ENCODE measurements at regions not wholly inside any gene's neighbourhood (a gene's known extent, or its start where the extent isn't known, plus 50 kb on each side); places are given as distances from the start of the nearest gene placed in this dataset.
"Not testable (repeated sequence)": the region's sequence is repeated elsewhere in the genome, so short reads cannot be mapped to it uniquely, and the experiment has no call there.

DNA sequence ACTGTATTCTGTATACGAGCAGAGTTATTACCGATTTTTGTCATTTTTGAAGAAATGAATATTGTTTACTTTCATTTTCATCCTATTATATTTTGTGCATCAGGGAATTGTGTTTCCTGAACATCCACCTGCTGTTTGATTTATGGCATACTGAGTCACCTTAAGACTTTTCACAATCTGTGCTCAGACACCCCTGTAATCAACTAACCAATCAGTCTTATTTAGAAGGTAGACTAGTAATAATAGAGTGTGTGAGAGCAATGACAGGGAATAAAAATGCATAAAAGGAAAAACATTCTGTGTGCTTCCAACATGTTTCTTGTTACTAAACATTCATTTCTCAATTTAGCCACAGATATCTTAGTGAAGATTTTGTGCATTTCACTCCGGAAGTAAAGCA is 1413.6 kb upstream of the ACO1 start:
- no peak for DNase-seq

DNA sequence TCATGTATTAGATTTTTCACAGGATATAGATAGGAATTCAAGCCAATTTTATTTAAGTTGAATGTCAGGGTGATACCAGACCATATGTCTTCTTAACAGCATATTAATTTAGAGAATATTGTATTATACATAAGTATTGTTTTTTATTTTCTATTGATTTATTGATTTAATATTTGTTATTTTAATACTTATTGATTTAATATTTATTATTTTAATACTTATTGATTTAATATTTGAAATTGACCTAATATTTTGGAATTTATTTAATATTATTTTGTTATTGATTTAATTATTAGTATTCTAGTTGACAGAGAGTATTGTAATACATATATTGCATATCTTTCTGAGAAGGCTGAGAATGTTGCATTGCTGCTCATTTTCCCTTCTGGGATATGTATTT is 1411.8 kb upstream of the ACO1 start:
- DNase-seq, result no peak

DNA sequence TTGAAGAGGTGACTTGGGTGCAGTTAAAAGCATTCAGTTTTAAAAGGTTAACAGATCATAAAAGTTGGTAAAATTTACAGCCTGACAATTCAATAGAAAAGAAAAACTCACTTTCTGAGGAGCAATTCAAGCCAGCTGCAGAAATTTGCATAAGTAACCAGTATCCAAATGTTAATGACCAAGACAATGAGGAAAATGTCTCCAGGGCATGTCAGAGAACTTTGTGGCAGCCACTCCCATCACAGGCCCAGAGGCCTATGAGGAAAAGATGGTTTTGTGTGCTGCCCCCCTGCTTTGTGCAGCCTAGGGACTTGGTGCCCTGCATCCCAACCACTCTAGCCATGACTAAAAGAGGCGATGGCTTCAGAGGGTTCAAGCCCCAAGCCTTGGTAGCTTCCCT is 1406.5 kb upstream of the ACO1 start:
- no peak for DNase-seq

DNA sequence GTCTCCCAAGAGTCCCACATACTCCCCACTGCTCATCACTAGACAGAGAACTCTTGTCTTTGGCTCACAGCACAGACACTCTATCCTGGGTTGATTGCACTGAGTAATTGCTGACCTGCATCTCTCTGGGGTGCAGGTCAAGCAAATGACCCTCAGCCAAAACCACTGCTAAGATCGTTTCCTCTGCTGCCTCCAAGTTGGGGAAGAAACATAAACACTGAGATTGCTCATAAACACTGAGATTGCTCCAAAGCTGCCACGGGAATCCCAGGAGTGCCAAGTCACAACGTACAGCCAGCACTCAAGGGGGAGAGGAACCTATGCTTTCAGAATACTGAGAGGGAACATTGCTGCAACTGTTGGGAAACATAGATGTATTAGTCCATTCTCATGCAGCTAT is 1402.1 kb upstream of the ACO1 start:
- DNase-seq, result no peak

DNA sequence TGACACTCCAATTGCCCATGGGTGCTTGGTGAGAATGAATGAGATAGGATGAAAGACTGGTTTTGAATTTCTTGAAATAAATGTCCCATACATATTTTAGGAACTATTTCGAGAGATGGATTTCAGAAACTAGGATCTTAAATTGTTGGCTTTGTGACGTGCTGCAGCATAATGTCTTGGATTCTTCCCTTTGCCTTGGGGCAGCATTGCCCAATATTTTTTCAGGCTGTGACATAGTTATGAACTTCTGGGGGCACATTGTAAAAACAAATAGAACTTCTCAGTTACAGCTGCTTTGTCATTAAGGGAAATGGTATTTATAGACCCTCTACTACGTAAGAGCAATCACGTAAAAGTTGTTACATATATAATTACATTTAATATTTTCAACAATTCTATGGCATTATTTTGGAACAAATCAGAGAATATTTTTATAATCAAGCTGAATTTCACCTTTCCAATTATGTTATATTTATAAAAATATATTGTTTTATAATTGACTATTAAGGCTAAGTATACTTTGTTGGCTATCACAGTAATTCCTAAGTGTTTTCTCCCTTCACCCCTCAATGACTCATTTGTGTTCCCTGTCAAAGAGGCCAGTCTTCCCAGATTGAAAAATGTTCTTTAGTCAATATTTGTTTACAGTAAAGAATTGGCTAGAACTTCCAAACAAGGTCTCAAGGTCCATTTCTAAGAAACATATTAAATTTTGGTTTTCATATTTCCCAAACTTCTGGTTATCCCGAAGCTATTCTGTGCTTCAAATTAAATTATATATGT is 1388.3 kb upstream of the ACO1 start:
- no peak for DNase-seq

DNA sequence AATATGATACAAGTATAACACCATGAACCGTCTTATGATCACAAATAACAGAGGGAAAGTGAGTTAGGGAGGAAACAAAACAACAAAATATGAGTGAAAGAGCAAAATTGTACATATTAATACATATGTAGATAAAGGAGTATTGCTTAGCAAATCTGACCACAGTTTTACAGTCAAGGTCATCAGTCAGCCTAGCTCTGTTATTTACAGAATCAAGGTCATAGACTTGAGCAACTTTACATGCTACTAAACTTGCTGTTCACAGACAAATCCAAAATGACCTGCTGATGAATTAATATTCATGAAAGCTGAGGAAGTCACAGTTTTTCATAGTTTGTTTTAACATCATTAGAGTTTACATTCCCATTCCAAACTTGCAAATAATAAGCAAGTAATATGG is 1387.7 kb upstream of the ACO1 start:
- DNase-seq, result no peak

DNA sequence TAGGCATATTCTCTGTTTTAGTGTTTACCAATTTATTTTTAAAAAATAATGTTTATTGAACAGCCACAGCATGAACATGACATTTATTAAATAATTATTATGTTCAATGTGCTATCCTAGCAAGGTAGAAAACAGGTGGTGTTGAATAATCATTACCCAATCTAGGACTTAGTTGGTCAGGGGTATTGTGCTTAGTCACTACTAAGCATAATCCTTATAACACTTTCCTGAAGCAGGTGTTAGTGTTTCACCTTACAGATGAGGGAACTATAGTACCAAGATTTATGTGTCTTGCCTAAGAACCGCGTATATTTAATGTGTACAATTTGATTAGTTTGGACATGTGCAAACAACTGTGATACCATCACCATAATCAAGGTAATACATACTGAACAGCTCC is 1387.2 kb upstream of the ACO1 start:
- DNase-seq, result no peak

DNA sequence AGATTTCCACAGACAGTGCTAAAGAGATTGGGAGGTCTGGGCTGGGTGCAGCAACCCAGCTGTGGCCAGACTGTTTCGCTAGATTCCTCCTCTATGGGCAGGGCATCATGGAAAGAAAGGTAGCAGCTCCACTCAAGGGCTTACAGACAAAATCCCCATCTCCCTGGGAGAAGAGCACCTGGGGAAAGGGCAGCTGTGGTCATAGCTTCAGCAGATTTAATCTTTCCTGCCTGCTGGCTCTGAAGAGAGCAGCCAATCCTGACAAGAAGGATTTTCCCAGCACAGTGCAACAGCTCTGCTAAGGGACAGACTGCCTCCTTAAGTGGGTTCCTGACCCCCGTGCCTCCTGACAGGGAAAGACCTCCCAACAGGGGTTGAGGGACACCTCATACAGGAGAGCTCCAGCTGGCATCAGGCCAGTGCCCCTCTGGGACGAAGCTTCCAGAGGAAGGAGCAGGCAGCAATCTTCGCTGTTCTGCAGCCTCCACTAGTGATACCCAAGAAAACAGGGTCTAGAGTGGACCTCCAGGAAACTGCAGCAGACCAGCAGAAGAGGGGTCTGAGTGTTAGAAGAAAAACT is 1379.3 kb upstream of the ACO1 start:
- no peak for DNase-seq

DNA sequence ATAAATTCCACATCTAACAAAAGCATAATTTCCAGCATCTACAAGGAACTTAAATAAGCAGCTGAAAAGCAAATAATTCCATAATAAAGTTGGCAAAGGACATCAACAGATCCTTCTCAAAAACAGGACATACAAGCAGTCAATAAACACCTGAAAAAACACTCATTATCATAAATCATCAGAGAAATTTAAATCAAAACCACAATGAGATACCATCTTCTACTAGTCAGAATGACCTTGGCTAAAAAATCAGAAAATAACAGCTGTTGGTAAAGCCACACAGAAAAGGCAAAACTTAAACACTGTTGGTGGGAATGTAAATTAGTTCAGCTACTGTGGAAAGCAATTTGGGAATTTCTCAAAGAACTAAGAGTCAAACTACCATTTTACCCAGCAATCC is 1371.1 kb upstream of the ACO1 start:
- DNase-seq, result no peak

DNA sequence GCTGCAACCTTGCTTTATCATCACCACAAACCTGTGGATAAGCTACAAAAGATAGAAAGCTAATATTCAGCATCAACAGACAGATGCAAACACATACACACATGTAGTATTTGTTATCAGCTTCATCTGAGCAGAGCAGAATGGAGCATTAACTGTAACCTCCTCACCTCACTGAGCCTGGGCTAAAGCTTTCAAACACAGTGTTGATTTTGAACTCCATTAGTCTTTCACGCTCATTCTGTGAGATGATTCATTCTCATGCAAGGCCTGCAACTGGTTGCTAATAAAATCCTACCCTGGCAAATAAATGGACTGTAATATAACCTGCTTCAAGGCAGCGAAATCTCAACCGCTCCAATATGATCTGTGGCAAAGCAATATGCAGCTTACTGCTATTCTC is 1360.6 kb upstream of the ACO1 start:
- no peak for DNase-seq

DNA sequence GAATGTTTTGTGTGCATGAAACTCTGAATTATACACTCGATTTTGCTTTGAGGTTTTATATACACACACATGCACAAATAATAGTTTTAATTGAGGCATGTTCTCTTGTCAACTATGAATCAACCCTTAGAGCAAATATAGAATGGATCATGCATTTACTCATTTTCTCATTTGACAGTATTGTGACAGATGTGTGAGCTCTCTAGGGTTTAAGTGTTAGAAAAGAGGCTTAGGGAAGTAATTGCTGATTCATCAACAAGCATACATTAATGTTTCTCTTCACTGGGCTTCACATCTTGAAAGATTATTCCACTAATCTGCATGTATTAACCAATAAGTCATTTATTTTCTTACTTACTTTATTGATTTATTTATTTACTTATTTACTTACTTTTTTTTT is 1356.8 kb upstream of the ACO1 start:
- no peak for DNase-seq

DNA sequence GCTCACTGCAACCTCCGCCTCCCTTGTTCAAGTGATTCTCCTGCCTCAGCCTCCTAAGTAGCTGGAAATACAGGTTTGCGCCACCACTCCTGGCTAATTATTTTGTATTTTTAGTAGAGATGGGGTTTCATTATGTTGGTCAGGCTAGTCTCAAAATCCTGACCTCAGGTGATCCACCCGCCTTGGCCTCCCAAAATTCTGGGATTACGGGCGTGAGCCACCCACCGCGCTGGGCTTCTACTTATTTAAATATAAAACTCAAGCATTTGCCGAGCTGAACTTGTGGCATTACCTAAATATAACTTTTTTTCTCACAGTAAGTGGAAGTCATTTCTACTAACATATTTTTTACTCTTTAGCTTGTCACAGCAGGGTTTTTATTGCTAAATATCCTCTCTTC is 1356.3 kb upstream of the ACO1 start:
- DNase-seq, result no peak

DNA sequence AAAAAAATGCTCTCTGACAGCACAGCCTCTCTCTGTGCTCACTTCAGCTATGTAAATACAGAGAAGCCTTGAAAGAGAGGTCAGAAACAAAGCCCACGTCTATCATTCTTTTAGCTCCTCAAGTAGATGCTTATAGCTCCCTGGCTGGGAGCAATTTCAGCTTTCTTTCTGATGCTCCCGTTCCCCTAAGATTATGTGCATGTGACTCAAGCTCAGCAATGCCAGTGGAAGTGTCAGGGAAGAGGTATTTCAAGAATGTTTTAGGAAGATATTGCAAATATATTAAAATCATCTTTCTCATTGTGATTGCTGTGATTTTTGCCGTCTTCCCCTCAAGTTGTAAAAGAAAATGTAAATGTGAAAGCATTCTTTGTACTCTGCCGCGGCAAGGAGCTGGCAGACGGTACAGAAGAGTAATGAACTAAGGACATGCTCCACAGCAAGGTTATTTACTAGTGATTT is 1353.7 kb upstream of the ACO1 start:
- DNase-seq, result peak; percentile 21

DNA sequence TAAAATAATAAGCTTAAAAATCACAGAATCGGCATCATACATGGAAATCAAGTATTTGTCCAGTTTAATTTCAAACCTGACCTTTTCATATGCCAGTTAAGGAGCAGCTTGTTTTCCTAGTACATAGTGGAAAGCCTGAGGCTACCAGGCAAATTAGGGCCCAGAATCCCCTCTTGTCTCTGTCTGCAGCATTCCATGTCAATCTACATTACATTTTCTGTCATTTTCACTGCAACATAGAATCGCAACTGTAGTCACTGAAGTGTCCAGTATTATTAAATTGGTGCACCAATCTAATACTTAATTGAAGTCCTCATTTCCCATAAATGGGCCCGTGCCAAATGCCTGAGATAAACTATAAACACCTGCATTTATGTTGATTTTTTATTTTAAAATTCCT is 1352.2 kb upstream of the ACO1 start:
- no peak for DNase-seq

DNA sequence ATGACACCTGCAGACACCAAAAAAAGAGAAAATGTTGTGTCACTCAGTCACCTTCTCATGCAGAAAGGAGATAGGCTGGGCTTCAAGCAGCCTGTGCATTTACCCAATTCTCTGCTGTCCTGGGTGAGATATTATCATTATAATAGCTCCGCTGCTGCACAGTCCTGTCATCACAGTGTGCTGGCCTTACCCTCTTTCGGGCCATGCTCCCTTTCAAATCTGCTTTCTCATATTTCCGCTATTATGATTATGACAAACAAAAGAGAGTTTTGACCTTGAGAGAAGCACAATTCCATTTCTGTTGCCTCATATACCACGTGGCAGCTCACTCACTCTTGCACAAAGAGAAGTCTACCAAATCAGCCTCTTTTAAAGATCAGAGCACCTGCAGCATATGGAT is 1350.1 kb upstream of the ACO1 start:
- no peak for DNase-seq

DNA sequence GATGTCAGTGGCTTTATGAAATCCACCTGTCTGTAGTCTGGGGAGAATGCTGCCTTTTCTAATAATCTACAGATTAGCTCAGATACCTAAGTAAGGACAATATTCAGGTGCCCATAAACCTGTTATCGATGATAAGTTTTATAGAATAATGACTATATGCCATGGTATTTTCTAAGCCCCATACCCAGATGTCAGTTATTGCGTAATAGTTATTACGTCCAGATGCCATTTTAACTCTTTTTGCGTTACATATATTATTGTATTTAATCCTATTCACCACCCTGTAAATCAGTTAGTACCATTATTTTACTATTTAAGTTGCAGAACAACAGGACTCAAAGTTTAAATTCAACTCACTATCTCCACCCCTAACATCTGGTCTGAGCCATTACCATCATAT is 1343.9 kb upstream of the ACO1 start:
- DNase-seq, result no peak

DNA sequence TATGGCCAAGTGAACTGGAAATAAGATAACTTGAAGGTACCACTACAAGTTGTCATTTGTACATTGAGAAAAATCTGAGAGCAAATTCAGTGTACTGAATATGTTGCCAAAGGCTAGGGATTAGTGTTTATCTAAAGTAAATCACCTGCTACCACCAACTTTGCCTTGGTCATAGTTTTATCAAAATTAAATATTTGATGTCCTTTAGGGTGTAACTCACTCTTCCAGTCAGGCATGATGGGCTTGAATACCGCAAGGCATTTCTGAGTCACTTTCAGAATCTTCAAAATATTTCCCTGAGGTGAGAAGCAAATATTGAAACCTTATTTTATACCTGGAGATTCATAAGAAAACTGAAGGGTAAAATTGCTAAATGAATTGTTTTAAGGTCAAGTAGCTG is 1338.6 kb upstream of the ACO1 start:
- DNase-seq, result no peak

DNA sequence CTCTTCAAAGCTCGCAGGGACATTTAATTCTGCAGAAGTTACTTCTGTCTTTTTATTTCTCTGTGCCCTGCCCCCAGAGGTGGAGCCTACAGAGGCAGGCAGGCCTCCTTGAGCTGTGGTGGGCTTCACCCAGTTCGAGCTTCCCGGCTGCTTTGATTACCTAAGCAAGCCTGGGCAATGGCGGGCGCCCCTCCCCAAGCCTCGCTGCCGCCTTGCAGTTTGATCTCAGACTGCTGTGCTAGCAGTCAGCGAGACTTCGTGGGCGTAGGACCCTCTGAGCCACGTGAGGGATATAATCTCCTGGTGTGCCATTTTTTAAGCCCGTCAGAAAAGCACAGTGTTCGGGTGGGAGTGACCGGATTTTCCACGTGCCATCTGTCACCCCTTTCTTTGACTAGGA is 1322.9 kb upstream of the ACO1 start:
- not testable (repeated sequence) for DNase-seq

DNA sequence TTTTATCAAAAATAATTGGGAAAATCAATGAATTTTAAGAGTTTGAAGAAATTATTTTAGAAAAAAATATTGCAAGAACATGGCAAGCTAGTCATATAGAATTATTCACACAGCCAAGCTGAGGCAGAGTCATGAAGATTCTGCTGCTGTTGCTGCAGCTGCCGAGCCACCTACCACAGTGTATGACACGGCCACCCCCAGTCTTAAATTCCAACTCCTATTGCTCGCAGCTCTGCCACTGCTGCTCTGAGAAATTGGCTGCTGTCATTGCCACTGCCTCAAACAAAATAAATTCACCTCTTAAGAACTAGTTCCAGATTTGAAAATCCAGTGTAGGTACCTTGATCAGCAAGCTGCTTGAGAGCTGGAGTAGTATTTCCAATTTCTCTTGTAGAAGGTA is 1318.8 kb upstream of the ACO1 start:
- DNase-seq, result no peak

DNA sequence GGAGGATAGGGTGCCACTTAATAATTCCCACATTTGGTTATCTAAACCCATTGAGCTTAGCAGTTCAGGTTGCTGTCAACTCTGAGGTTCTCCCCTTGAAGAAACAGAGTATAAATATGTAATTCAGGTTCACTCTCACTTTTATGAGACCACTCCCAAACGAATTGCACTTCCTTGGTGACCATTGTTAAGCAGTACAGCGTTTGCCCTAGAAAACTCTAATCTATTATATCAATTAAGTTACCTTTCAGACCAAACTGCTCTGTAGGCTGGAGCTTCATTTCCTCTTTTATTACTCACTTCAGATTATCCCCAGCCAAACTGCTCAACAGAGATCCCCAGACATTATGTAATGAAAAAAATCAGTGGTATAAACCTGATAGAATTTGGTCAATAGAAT is 1317.0 kb upstream of the ACO1 start:
- DNase-seq, result no peak

DNA sequence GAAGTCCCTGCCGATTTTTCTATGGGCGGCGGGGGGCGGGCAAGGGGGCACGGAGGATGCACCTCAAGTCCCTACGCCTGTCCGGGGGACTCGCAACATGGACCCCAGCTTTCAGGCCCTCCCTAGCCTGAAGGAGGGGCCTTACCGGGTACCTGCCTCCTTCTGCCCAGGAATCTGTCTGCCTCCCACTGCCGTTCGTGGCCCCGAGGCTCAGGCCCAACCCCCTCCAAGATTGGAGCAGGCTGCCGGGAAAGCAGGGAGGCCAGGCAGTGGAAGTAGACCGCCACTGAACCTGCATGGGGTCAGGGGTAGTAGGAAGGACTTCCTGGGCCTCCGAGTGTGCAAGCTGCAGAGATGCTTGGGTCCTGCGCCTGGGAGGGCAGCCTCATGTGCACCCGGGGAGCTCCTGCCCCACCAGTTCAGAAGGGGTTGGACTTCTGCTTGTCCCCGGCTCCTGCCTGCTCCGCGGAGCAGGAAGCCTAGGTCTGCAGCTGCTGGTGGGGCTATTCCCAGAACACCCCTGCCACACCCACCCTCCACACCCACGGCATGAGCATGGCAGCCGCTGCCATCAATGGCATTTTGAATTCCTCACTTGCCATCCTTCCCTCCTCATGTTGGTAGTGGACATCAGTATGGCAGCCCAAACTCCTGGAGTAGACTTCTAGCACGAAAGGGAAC is 1312.7 kb upstream of the ACO1 start:
- no peak for DNase-seq

DNA sequence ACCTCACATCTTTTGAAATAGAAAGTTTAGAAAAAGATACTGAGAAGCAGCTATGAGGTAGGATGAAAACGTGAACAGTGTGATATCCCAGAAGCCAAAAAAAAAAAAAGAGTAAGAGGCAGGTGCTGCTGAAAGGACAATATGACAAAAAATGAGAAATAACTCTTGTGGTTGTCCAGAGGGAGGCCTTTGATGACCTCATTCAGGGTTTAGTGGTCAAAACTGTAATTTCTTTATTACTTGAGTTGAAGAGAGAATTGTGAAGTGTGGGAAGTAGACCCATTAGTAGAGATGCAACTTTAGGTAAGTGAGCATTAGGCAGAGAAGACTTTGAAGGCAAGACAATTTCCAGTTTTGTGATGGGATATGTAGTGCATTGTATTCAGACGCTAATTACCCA is 1306.3 kb upstream of the ACO1 start:
- no peak for DNase-seq

DNA sequence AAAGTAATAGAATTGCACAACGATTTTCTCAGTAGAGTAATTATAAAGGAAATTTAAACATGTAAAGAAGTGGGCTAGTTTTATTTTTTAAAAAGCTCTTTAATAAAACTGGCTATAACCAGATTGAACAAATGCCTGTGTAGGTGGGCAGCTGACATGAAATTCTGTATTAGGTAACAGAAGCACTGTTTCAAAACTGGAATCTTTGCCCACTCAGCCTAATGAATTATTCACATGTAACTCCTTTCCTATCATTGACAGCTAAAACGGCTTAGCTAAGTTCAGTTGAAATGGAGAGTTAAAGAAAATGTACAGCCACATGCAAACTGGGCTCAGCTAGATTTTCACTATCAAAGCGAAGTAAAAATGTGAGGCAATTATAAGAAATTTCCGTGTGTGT is 1300.1 kb upstream of the ACO1 start:
- DNase-seq, result peak; percentile 2

All from muscle of arm (tissue), 1 donor.